Fibroblast of skin of left biceps (primary cell): ENCODE measurements at regions not wholly inside any gene's neighbourhood (a gene's known extent, or its start where the extent isn't known, plus 50 kb on each side); places are given as distances from the start of the nearest gene placed in this dataset.
"Not testable (repeated sequence)": the region's sequence is repeated elsewhere in the genome, so short reads cannot be mapped to it uniquely, and the experiment has no call there.

Source experiments
- DNase-seq, 2 experiments: peaks; one replicate each; pipeline ENCODE4 v3.0.0-alpha.2; 2013; ENCODE audit warnings: low read depth in 2 of 2

DNA sequence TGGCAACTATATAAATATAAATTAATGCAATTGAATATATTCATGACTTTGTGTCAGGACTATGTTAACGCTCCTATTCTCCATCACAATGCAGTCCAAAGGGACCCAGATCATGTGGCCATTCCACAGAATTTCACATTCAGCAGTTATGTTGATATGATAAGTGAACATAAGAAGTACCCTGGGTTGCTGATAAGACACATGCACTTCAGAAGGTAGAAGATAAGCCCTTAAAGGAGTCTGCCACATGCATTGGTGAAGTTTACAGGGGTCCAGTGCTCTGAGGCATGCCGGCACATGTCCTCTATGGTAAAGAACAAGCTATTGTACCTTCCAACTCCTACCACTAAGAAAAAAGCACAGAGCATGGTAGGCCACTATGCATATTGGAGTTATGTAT is 76.4 kb downstream of the PHAX start:
- DNase-seq = no peak

DNA sequence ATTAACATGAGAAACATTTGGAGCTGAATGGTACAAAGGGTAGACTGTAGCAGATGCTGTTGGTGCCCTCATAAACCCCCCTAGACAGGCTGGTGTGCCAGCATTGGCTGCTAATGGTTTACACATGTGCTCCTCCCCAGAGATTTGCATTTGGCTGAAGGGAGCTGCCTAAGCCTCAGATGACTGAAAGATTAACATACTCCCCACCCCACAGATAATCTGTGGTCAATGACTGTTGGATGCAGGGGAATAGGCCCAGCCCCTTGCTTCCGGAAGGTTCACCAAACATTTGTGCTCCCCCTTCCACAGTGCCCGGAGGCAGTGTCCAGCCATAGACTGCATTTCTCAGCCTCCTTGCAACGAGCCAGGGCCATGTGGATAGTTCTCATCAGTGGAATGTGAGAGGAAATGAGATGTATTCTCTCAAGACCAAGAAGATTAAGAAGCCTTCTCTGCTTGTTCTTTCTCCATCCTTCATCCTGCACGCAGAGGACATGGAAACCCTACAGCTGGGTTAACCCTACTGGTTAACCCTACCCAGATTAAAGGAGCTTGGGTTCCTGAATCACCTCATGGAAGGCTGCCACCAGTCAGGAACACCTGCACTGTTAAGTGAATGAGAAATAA is 79.6 kb downstream of the PHAX start:
- DNase-seq = peak in 1 of 2 experiments; percentile 17

DNA sequence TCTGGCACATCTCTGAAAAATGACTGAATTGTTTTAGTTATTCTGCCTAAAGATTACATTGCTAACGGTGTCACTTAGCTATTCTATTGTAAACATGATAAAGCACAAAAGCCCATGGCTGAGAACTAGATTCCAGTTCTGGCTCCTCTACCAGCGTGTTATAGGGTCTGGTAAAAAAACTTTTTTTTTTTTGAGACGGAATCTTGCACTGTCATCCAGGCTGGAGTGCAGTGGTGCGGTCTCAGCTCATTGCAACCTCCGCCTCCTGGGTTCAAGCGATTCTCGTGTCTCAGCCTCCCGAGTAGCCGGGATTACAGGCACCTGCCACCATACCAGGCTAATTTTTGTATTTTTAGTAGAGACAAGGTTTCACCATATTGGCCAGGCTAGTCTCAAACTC is 80.6 kb downstream of the PHAX start:
- not testable (repeated sequence) for DNase-seq

- no peak for DNase-seq
Observed at GRCh38 chr5:126681970-126682369, 81.2 kb downstream of the PHAX start.

GRCh38 chr5:126682856-126683255 is 82.1 kb downstream of the PHAX start:
- no peak for DNase-seq

DNA sequence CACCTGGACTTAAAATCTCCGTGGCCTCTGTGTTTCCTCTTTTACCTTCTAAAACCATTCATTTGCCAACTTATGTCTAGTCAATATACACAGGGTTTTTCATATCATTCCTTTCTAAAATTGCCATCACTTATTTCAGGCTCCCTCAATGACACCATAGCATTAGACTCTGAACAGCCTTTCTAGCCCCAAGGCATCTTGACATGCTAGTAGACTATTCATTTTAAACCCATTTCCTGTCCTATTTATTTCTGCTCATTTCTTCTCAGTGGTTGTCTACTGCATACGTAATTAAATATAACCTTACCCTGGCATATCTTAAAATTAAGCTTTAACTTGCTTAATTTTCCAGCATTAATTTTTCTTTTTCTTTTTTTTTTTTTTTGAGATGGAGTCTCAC is 83.2 kb downstream of the PHAX start:
- DNase-seq = no peak

- DNase-seq = not testable (repeated sequence)
Observed at GRCh38 chr5:126684656-126685442, 84.1 kb downstream of the PHAX start.

- no peak for DNase-seq
Observed at GRCh38 chr5:126686451-126687126, 85.8 kb downstream of the PHAX start.

- no peak for DNase-seq
Observed at GRCh38 chr5:126692971-126693370, 84.0 kb upstream of the LMNB1 start.

GRCh38 chr5:126693806-126694205 is 83.1 kb upstream of the LMNB1 start:
- no peak for DNase-seq

DNA sequence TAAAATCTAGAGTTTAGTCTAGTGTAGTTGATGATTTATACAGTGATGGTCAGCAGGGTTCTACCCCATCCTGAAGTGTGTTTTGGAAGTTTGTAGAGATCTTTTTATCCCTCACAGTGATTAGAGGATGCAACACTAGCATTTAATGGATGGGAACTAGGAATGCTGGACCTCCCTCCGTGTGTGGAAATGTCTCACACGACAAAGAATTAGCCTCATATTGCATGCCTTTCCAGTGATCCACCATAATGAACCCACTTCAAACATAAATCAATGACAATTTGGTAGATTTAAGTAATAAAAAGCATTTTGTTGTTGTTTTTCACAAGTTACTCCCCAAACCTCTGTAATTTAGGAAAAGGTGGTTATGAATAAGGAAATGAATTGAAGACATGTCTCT is 82.5 kb upstream of the LMNB1 start:
- DNase-seq = no peak

DNA sequence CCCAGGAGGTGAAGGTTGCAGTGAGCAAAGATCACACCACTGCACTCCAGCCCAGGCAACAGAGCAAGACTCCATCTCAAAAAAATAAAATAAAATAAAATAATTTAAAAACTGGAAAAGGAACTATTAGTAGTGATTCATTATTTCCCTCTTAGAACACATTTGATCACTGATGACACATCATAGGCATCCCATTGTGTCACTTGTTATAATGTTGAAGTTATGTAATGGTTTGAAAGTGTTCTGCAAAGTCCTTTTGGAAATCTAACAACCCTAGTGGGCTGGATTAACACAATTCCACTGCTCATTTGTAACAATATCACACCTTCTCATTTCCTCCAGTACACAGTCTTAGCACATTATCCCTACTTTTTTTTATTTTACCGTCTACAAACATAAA is 81.8 kb upstream of the LMNB1 start:
- DNase-seq = no peak

- DNase-seq = no peak
Observed at GRCh38 chr5:126707080-126707479, 69.9 kb upstream of the LMNB1 start.

- DNase-seq = no peak
Observed at GRCh38 chr5:126715765-126716164, 61.2 kb upstream of the LMNB1 start.

DNA sequence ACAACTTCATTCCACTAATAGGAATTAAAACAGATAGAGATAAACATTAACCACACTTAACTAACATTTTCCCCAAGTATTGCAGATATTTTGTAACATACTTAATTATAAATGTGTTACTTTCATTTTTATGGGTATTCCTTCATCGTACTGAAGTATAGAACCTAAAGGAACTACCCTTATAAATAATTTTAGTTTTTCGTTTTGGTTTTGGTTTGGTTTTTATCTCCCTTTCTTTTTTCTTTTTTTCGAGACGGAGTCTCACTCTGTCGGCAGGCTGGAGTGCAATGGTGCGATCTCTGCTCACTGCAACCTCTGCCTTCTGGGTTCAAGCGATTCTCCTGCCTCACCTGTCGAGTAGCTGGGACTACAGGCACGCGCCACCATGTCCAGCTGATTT is 60.1 kb upstream of the LMNB1 start:
- DNase-seq = no peak

- DNase-seq = no peak
Observed at GRCh38 chr5:126718236-126718868, 58.6 kb upstream of the LMNB1 start.

DNA sequence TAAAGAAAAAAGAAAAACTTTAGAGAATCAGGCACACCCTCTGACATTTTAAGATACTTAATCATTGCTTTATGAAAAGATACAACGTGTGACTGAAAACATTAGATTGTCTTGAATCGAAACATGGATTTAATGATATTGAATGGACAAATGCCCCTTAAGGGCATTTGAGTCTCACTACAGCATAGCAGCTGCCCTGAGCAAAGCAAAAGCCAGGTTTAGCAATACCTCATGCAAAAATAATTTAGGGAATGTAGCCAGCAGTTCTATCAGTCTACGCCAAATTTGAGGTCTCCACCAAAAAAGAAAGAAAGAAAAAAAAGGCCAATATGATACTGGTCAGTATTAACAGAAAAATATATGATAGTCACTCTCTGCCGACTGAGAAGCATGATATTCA is 56.6 kb upstream of the LMNB1 start:
- no peak for DNase-seq

DNA sequence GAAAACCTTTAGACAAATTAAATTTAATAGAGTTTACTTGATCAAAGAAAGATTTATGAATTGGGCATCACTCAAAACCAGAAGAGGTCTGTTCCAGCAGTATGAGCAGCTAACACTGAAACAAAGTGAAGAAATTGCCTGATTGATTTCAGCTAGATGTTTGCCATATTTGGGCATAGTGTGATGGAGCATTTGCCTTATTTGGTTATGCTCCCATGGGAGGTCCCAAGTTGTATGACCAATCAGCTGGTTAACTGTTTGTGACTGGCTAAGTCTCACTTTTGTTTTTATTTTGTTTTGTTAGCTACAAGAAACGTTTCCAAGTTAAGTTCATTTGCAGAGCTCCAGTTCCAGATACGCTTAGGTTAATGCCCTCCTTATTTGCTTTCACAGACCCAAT is 53.3 kb upstream of the LMNB1 start:
- DNase-seq = no peak
